PC-3 (cell line): ENCODE measurements at regions not wholly inside any gene's neighbourhood (a gene's known extent, or its start where the extent isn't known, plus 50 kb on each side); places are given as distances from the start of the nearest gene placed in this dataset.

ENCODE experiments used
- ATAC-seq: fragments of 200-7000 bp; cut with Tn5 transposase; 2 replicates; pipeline ENCODE4 v1.9.1; 2020; ENCODE audit warnings: mild to moderate bottlenecking, moderate library complexity
- BruUV-seq: library from RNA; stranded (reverse); fragments of 400-500 nt; replicated peaks from 2 replicates; lab custom pipeline; 2021; lab: Mats Ljungman, UMichigan
- CTCF ChIA-PET: fragments of 300-600 bp; sonication (Branson Sonifier 250); formaldehyde crosslinking; loops from one replicate; lab custom pipeline; 2022; ENCODE audit warnings: antibody characterized with exemption; lab: Charles Lee
- POLR2A ChIA-PET: fragments of 300-600 bp; sonication (Branson Sonifier 250); formaldehyde crosslinking; loops from one replicate; lab custom pipeline; 2022; ENCODE audit warnings: antibody characterized with exemption; ENCODE audit not compliant: unreplicated experiment; lab: Charles Lee
- DNase-seq: peaks from one replicate; pipeline ENCODE4 v3.0.0-alpha.2; 2015
- H2AFZ ChIP-seq: fragments of 300-600 bp; sonication (generic); 2 replicates; pipeline ENCODE4 v1.6.0; 2016; ENCODE audit warnings: antibody characterized with exemption, low read length
- H3F3A ChIP-seq: fragments of 300-600 bp; sonication (generic); one replicate; pipeline ENCODE4 v1.6.0; 2017; ENCODE audit warnings: antibody characterized with exemption, low read length, control low read depth, mild to moderate bottlenecking; ENCODE audit not compliant: unreplicated experiment
- H3K27ac ChIP-seq: fragments of 300-600 bp; sonication (generic); 2 replicates; pipeline ENCODE4 v1.5.1; 2016; ENCODE audit warnings: mild to moderate bottlenecking, low read length
- H3K27me3 ChIP-seq: fragments of 300-600 bp; sonication (generic); 2 replicates; pipeline ENCODE4 v1.6.1; 2016; ENCODE audit warnings: low read length, mixed read lengths
- H3K36me3 ChIP-seq: fragments of 300-600 bp; sonication (generic); 2 replicates; pipeline ENCODE4 v1.6.1; 2016; ENCODE audit warnings: low read depth, mixed run types, low read length, mixed read lengths
- H3K4me1 ChIP-seq: fragments of 300-600 bp; sonication (generic); 2 replicates; pipeline ENCODE4 v1.5.1; 2016; ENCODE audit warnings: low read length; ENCODE audit not compliant: insufficient read depth
- H3K4me2 ChIP-seq: fragments of 300-600 bp; sonication (generic); 2 replicates; pipeline ENCODE4 v1.6.0; 2016; ENCODE audit warnings: low read length
- H3K4me3 ChIP-seq: fragments of 300-600 bp; sonication (generic); 2 replicates; pipeline ENCODE4 v1.5.1; 2016; ENCODE audit warnings: mild to moderate bottlenecking, low read length, mixed read lengths
- H3K79me2 ChIP-seq: fragments of 300-600 bp; sonication (generic); 2 replicates; pipeline ENCODE4 v1.6.1; 2017; ENCODE audit warnings: low read length, mixed read lengths
- H3K9ac ChIP-seq: fragments of 300-600 bp; sonication (generic); 2 replicates; pipeline ENCODE4 v1.6.0; 2016; ENCODE audit warnings: mild to moderate bottlenecking, low read length
- H3K9me2 ChIP-seq: fragments of 300-600 bp; sonication (generic); replicated peaks from 2 replicates; pipeline ENCODE4 v1.6.1; 2016; ENCODE audit warnings: mixed run types, low read length, mixed read lengths
- H3K9me3 ChIP-seq: fragments of 300-600 bp; sonication (generic); 2 replicates; pipeline ENCODE4 v1.6.1; 2016; ENCODE audit warnings: low read length, mixed read lengths
- H4K20me1 ChIP-seq: fragments of 300-600 bp; sonication (generic); 2 replicates; pipeline ENCODE4 v1.6.1; 2016; ENCODE audit warnings: low read length, mixed read lengths
- EZH2 ChIP-seq: fragments of 300-600 bp; sonication (generic); IDR thresholded peaks from one replicate; pipeline ENCODE4 v1.6.1; 2017; ENCODE audit warnings: antibody characterized with exemption, mild to moderate bottlenecking, low read length; ENCODE audit not compliant: unreplicated experiment
- EZH2phosphoT487 ChIP-seq: fragments of 300-600 bp; sonication (generic); IDR thresholded peaks from 2 replicates; pipeline ENCODE4 v1.6.1; 2018; ENCODE audit warnings: mild to moderate bottlenecking, antibody characterized with exemption, low read length, borderline replicate concordance
- intact Hi-C: fragments of 100-400 bp; cut with micrococcal nuclease; formaldehyde crosslinking; loops from 2 replicates; pipeline ENCODE4 v1.9.0; 2023
- TF ChIP-seq, protein P1 (sequence below): fragments of 300-600 bp; sonication (generic); conservative IDR thresholded peaks from 2 replicates; pipeline ENCODE4 v1.5.1; 2017; ENCODE audit warnings: antibody characterized with exemption, low read depth, mild to moderate bottlenecking, low read length

DNA sequence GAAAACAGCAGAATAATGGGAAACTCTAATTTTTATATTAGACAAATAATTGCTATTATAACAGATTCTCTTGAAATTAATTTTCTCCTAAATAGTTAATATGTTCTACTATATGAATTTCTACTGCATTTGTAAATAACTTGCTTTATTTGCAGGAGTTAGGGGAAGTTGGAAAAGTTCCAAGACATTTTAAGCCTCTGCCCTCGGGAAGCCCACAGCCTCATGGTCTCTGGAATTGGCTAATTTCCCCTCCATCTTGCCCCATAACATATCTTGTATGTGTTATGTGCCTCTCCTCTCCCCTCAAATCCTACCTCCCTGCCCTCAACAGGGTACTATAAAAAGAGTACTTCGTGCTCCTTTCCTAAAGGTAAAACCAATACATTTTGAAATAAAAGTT lies 271.4 kb upstream of the NR5A2 start:
- ChIA-PET POLR2A (no interaction called here), CTCF (no interaction called here)
- TF ChIP-seq EZH2 (no peak), EZH2phosphoT487 (no peak)
- TF ChIP-seq, protein P1, sequence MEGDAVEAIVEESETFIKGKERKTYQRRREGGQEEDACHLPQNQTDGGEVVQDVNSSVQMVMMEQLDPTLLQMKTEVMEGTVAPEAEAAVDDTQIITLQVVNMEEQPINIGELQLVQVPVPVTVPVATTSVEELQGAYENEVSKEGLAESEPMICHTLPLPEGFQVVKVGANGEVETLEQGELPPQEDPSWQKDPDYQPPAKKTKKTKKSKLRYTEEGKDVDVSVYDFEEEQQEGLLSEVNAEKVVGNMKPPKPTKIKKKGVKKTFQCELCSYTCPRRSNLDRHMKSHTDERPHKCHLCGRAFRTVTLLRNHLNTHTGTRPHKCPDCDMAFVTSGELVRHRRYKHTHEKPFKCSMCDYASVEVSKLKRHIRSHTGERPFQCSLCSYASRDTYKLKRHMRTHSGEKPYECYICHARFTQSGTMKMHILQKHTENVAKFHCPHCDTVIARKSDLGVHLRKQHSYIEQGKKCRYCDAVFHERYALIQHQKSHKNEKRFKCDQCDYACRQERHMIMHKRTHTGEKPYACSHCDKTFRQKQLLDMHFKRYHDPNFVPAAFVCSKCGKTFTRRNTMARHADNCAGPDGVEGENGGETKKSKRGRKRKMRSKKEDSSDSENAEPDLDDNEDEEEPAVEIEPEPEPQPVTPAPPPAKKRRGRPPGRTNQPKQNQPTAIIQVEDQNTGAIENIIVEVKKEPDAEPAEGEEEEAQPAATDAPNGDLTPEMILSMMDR = no peak
- Histone ChIP-seq H3F3A (peaks cover 19% of the 10 kb centered on the region), H3K9ac (no peak overlapping the region), H3K9me3 (no peaks in the 10 kb centered on the region), H3K4me2 (no peak overlapping the region), H3K4me1 (peaks cover 29% of the 10 kb centered on the region), H2AFZ (no peak overlapping the region), H3K36me3 (peaks cover 14% of the 10 kb centered on the region), H3K79me2 (peaks cover 15% of the 10 kb centered on the region), H4K20me1 (no peaks in the 10 kb centered on the region), H3K27me3 (no peaks in the 10 kb centered on the region), H3K4me3 (no peak overlapping the region), H3K27ac (no peak overlapping the region), H3K9me2 (no peaks in the 10 kb centered on the region)
- DNase-seq (no peak), ATAC-seq (no peak)
- BruUV-seq = no TSS peak
- intact Hi-C loops = no loop called here

DNA sequence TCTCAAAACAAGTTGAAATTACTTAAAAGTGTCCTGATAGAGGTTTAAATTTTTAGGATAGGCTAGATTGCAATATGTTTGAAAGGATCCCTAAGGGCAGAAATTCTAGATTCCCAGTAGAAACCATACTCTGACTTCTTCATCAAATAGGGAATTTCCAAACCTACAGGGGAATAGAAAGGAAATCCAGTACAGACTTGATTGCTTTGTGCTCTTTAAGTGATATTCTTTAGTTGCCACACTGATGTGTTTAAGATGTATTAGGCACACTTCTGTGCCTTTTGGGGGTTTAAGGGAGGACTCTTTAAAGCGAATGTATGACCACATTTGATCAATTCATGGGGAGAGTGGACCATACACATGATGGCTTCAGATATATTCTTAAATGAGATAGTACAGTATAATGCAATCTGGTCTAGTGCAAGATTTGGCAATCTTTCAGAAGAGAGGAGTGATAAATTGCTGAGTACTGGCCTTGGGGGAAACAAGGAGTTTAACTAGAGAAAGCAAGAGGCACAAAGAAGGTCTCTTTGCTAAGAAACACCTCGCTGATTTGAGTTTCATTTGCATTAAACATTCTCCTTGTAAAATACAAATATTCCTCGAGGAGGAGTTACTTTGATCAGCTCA lies 268.8 kb upstream of the NR5A2 start:
- Histone ChIP-seq H3K4me2 (peak overlapping the region; percentile 73), H3K4me1 (peaks cover 29% of the 10 kb centered on the region), H4K20me1 (no peaks in the 10 kb centered on the region), H3K27me3 (no peaks in the 10 kb centered on the region), H3K9me3 (no peaks in the 10 kb centered on the region), H3K36me3 (peaks cover 39% of the 10 kb centered on the region), H3K9me2 (no peaks in the 10 kb centered on the region), H3F3A (peaks cover 19% of the 10 kb centered on the region), H2AFZ (peak overlapping the region; percentile 24), H3K79me2 (peaks cover 15% of the 10 kb centered on the region), H3K9ac (no peak overlapping the region), H3K27ac (peak overlapping the region; percentile 63), H3K4me3 (peak overlapping the region; percentile 36)
- intact Hi-C loops = loop anchor here (2.0 kb wide), 1 partner anchor 22 kb away; no protein-coding TSS in a partner anchor
- CTCF ChIA-PET = interaction anchor here (0.6 kb wide), 1 partner anchor 318 kb away, joined by 9 read pairs; no protein-coding TSS in a partner anchor
- ATAC-seq (peak; percentile 39), DNase-seq (no peak)
- TF ChIP-seq EZH2 (no peak), EZH2phosphoT487 (no peak)
- TF ChIP-seq, protein P1 = no peak
- BruUV-seq = no TSS peak
- POLR2A ChIA-PET = interaction anchor here (0.6 kb wide), 1 partner anchor 21 kb away, joined by 4 read pairs; no protein-coding TSS in a partner anchor

DNA sequence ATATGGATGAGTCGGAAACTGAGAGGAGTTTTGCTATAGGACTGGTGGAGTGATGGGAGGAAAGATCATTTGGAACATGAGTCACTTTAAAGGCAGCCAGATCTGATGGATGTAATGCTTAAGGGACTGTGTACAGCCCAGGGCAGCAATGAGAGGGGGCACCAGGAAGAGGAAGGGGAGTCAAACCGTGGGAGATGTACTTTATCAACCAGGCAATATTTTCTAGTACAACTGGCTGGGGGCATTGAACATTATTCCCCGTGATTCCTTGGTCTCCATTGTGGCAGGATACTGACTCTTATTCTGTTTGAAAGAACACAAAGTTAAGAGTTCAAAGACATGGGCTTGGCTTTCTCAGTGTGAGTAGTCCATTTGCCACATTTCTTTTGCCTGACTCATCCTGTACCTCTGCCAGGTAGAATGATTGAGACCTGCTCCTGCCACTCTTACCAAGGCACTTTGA lies 268.2 kb upstream of the NR5A2 start:
- Histone ChIP-seq H2AFZ (peak overlapping the region; percentile 24), H4K20me1 (no peaks in the 10 kb centered on the region)
- no TSS peak for BruUV-seq

More for the DNA sequence above, 268.2 kb upstream of the NR5A2 start:
- Histone ChIP-seq H3K4me3 (peak overlapping the region; percentile 36), H3K9me3 (no peaks in the 10 kb centered on the region), H3K27ac (peak overlapping the region; percentile 63), H3K27me3 (no peaks in the 10 kb centered on the region), H3K4me1 (peaks cover 29% of the 10 kb centered on the region), H3K4me2 (peak overlapping the region; percentile 73), H3K79me2 (peaks cover 15% of the 10 kb centered on the region), H3K36me3 (peaks cover 43% of the 10 kb centered on the region), H3K9ac (no peak overlapping the region), H3K9me2 (no peaks in the 10 kb centered on the region), H3F3A (peaks cover 19% of the 10 kb centered on the region)
- ATAC-seq = peak; percentile 98
- POLR2A ChIA-PET = interaction anchor here (0.6 kb wide), 1 partner anchor 20 kb away, joined by 4 read pairs; no protein-coding TSS in a partner anchor
- intact Hi-C loops = loop anchor here (2.0 kb wide), 1 partner anchor 22 kb away; no protein-coding TSS in a partner anchor
- TF ChIP-seq EZH2 (no peak), EZH2phosphoT487 (no peak)
- TF ChIP-seq, protein P1 = no peak
- DNase-seq = peak; percentile 100
- CTCF ChIA-PET = no interaction called here
